OCI-LY3 (cell line): ENCODE measurements at regions not wholly inside any gene's neighbourhood (a gene's known extent, or its start where the extent isn't known, plus 50 kb on each side); places are given as distances from the start of the nearest gene placed in this dataset.

Experiments
- EZH2phosphoT487 ChIP-seq: fragments of 200-600 bp; shearing (Covaris generic); IDR thresholded peaks from 2 replicates; pipeline ENCODE4 v1.6.1; 2018; ENCODE audit warnings: antibody characterized with exemption, mixed run types, low read depth
- TF ChIP-seq, protein P1 (sequence below): fragments of 200-600, 300-600 bp; sonication (generic); IDR thresholded peaks from 2 replicates; pipeline ENCODE4 v1.5.1; 2014; ENCODE audit warnings: antibody characterized with exemption, low read length, low read depth

DNA sequence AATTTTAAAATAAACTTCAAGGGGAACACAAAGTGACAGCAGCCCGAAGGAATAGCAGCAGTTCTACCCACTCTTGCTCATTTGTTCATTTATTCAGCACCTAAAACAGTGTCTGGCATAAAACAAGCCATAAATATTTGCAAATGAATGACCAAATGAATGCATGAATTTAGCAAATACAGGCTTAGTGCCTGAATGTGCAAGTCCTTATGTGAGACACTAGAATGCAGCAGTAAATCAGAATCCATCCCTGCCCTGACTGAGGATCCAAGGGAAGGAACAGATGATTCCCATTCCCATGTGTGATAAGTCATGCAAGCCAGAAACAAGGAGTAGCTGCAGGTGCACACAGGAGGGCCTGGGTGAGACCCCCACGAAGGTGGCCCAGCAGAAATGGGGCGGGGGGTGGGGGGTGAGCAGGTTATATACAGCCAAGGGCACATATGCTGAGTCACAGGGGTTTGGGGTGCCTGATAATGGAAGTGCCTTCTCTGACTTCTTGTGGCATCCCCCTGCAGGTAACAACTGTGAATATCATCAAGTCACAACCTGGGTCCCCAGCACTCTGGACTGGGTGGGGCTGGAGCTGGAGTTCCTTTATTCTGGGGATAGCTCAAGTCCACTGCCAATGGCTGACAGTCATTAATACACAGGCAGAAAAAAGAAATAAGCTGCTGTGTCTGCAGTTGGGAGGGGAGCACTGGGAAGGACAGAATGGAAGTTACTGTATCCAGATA is 311.9 kb downstream of the TXNL1 start:
- TF ChIP-seq, protein P1, sequence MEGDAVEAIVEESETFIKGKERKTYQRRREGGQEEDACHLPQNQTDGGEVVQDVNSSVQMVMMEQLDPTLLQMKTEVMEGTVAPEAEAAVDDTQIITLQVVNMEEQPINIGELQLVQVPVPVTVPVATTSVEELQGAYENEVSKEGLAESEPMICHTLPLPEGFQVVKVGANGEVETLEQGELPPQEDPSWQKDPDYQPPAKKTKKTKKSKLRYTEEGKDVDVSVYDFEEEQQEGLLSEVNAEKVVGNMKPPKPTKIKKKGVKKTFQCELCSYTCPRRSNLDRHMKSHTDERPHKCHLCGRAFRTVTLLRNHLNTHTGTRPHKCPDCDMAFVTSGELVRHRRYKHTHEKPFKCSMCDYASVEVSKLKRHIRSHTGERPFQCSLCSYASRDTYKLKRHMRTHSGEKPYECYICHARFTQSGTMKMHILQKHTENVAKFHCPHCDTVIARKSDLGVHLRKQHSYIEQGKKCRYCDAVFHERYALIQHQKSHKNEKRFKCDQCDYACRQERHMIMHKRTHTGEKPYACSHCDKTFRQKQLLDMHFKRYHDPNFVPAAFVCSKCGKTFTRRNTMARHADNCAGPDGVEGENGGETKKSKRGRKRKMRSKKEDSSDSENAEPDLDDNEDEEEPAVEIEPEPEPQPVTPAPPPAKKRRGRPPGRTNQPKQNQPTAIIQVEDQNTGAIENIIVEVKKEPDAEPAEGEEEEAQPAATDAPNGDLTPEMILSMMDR: 0 out of 2 replicates have a peak, but pooled peaks have one; percentile 4
- no peak for TF ChIP-seq EZH2phosphoT487
